ENCODE measurements at regions not wholly inside any gene's neighbourhood (a gene's known extent, or its start where the extent isn't known, plus 50 kb on each side); places are given as distances from the start of the nearest gene placed in this dataset.
A peak's percentile ranks its signal among the peaks of the same experiment; 100 is the strongest.
"Not testable (repeated sequence)": the region's sequence is repeated elsewhere in the genome, so short reads cannot be mapped to it uniquely, and the experiment has no call there.

GRCh38 chr1:238439511-238439910 is 548.8 kb upstream of the ZP4 start:
- no peak overlapping the region for H3K4me3 ChIP-seq
- H3K27ac ChIP-seq = no peak overlapping the region

- H3K27ac ChIP-seq = no peak overlapping the region
- no peak overlapping the region for H3K4me3 ChIP-seq
Observed at GRCh38 chr1:238438311-238439270, 547.9 kb upstream of the ZP4 start.

GRCh38 chr1:238429703-238430102 is 539.0 kb upstream of the ZP4 start:
- not testable (repeated sequence) for H3K4me3 ChIP-seq, H3K27ac ChIP-seq

DNA sequence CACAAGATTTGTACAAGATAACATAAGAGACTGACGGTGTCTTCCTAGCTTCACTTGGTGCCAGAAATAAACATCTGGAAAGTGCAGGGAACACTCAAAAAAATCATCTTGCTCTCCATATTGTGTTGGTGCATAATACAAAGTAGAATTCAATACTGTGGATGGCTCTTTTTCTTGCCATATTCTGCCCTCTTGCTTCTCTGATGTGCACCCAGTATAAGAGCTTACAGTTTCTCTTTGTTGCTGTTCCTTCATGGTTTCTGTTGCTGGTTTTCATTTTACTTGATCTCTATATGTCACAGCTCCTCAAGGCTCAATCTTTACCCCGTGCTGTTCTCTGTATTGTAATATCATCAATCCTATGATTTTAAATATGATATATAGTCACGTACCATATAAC is 528.5 kb upstream of the ZP4 start:
- H3K4me3 ChIP-seq = no peak overlapping the region
- no peak overlapping the region for H3K27ac ChIP-seq

DNA sequence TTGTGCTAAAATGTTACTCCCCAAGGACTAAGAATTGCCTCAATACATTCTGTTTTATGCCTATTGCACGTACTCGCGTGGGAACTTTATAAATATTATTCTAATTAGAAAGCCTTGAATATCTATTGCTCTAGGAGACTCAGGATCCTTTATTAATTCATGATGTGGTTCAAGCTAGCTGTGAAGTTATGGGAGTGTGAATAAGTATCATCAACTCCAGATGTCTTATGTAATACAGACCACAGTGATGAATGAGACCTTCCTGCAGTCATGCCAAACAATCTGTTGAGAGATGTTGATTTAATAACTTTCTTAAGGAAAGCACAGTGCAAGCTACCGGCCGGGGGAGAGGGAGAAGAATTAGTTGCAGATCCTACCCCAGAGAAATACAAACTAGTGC is 519.2 kb upstream of the ZP4 start:
- Histone ChIP-seq H3K4me3 (no peak overlapping the region), H3K27ac (peak overlapping the region in 1 of 21 experiments; percentile 39)

GRCh38 chr1:238409191-238409850 is 518.6 kb upstream of the ZP4 start:
- H3K4me3 ChIP-seq = no peak overlapping the region
- H3K27ac ChIP-seq = peak overlapping the region in 1 of 21 experiments; percentile 39

DNA sequence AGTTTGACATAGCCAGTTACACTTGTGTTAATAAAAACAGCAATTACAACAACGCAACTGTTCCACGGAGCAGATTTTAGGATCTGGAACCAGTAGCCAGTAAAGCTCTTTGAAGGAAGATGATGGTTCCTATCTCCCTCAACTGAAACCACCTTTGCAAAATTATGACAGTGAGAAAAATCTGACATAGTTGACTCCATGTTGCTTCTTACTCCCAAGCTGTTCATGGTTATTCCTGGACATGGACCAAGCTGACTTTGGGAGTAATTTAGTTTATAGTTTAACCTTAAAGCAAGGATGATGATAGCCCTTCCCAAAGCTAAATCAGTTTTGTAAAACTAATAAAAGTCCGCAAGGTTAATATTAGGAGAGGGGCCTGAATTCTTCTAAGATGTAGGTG is 518.0 kb upstream of the ZP4 start:
- H3K27ac ChIP-seq = no peak overlapping the region
- H3K4me3 ChIP-seq = no peak overlapping the region

DNA sequence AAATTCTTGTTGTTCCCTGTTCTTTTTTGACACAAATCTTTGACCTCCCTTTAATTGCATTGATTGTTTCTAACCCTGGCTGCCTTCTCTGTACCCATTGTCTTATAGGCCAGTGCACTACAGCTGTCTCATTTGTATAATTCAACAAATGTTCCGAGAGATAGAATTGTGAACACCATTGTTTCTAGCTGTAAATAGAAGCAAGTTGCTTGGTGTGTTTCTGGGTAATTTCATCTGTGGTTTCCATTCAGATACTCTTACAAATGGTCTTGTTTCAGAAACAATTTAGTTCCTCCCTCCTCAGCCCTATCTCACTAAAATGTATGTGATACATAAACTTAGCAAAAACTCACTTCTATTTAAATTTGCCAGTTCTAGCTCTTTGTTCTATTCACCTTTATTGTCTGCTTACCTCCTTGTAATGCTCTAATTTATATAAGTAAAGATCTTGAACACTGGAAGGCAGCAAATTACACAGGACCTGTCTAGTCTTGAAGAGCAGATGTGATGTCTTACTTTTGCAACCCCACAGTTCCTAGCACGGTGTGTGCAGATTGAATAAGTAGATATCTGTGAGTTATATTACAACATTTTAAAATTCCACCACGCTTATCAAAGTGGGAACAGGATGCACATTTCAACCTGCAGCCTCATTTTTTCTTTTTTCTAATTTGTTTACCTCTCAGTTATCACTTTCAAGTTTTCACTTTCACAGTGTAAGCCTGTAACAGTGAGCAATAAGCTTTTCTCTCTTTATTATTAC is 515.6 kb upstream of the ZP4 start:
- H3K27ac ChIP-seq = no peak overlapping the region

GRCh38 chr1:238404921-238405320 is 514.2 kb upstream of the ZP4 start:
- Histone ChIP-seq H3K4me3 (no peak overlapping the region), H3K27ac (no peak overlapping the region)

More for the DNA sequence above, 515.6 kb upstream of the ZP4 start:
- H3K4me3 ChIP-seq = no peak overlapping the region

GRCh38 chr1:238404481-238404880 is 513.8 kb upstream of the ZP4 start:
- H3K4me3 ChIP-seq = no peak overlapping the region

DNA sequence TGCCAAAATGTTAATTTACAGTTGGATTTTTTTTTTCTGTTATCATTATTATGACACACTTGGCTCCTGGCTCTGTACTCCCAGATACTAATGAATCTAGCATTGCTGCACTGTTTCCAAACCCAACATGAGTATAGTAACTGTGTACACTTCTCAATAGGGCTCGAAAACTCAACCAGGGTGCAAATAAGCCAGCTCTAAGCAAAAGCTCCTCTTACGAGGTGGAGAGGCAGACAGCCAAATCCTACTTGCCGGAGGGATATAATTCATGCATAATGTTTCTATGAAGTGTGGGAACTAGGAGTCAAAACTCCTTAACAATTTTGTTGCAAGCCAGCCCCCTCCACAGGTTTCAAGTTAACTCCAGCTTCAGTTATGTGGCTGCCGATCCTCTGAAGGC is 510.4 kb upstream of the ZP4 start:
- H3K4me3 ChIP-seq = no peak overlapping the region

More at GRCh38 chr1:238404481-238404880, 513.8 kb upstream of the ZP4 start:
- no peak overlapping the region for H3K27ac ChIP-seq

DNA sequence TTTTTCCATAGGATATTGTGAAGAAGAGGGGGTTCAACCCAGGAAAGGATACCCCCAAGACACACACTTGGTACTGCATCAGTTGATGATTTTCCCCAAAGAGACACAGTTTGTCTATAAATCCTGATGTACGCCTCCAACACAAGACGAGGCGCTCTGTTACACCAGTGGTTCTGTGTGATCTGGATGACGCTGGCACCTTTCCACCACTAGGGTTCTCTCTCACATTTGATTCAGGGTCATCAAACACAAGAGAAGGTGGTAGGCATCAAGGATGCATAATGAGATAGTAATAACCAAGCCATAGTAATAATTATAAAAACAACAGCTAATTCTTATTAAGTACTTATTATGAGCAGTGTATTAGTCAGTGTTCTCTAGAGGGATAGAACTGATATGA is 508.8 kb upstream of the ZP4 start:
- Histone ChIP-seq H3K27ac (no peak overlapping the region), H3K4me3 (no peak overlapping the region)

More for the DNA sequence above, 510.4 kb upstream of the ZP4 start:
- no peak overlapping the region for H3K27ac ChIP-seq

- H3K27ac ChIP-seq = no peak overlapping the region
- no peak overlapping the region for H3K4me3 ChIP-seq
Observed at GRCh38 chr1:238396140-238396539, 505.4 kb upstream of the ZP4 start.

- Histone ChIP-seq H3K4me3 (no peak overlapping the region), H3K27ac (no peak overlapping the region)
Observed at GRCh38 chr1:238384381-238384780, 493.7 kb upstream of the ZP4 start.

GRCh38 chr1:238380167-238380566 is 489.4 kb upstream of the ZP4 start:
- Histone ChIP-seq H3K4me3 (no peak overlapping the region), H3K27ac (no peak overlapping the region)

GRCh38 chr1:238379446-238379845 is 488.7 kb upstream of the ZP4 start:
- H3K27ac ChIP-seq, H3K4me3 ChIP-seq: not testable (repeated sequence)

GRCh38 chr1:238377280-238377919 is 486.7 kb upstream of the ZP4 start:
- Histone ChIP-seq H3K4me3 (no peak overlapping the region), H3K27ac (no peak overlapping the region)

DNA sequence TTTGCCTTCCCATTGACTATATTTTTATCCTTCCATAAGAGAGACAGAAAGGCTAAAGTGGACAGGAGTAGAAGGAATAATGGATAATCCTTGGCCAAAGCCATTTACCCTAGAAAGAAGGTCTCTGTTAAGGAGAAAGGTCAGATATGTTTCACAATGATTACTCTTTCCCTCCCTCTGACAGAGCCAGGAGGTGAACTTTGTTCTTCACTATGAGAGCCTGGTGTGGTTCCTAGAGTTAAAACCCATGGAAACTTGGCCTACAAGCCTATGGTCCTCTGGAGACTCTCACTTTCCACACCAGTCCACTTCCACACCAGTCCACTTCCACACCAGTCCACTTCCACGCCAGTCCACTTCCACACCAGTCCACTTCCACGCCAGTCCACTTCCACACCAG is 479.9 kb upstream of the ZP4 start:
- no peak overlapping the region for H3K27ac ChIP-seq
- H3K4me3 ChIP-seq = no peak overlapping the region

GRCh38 chr1:238364214-238364892 is 473.6 kb upstream of the ZP4 start:
- H3K4me3 ChIP-seq = no peak overlapping the region
- no peak overlapping the region for H3K27ac ChIP-seq

Data from skin epidermis (tissue), 12 donors.